ENCODE measurements at regions not wholly inside any gene's neighbourhood (a gene's known extent, or its start where the extent isn't known, plus 50 kb on each side); places are given as distances from the start of the nearest gene placed in this dataset.
A peak's percentile ranks its signal among the peaks of the same experiment; 100 is the strongest.

DNA sequence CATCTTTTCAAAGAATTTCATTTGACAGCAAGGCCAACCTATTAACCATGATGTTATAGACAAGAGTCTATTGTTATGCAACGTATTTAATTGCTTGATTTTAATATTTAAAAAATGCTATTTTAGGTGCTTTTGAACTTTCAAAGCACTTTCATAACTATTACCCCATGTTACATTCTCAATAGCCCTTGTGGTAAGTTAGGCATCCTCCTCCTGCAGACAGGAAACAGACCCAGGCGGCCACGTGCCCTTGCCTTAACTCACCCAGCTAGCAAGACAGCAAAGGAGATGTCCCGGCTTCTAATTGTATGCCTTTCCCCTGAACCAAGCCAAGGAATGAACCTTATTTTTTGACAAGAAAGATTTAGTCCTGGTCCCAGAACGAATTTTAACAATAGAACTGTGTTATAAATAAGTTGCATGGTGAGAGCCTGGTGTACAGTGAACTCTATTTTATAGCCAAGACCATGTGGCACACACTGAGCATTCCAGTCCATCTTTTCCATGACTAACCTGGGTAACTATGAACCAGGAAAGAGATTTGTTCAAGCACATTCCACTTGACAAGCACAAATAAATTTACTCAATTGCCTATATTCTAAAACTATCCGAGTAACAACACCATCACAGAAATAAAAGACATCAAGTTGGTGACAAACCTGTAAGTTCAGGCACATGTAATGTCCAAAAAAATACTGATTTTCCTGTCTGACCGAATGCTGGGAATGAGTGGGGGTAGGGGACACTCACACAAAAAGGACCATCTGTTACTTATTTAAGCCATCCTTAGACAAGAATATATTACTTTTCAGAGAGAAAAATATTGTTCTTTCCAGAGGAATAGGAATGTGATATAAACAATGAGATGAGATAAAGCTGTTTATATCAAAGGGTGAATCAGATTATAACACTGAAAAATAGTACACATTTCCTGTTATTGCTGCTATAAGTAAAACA is 163.0 kb downstream of the EFNB2 start:
- intact Hi-C loops (cut with DNase I), result loop anchor here in 1 of 2 donors (5.0 kb wide), 3 partner anchors 100 to 545 kb away; no protein-coding TSS in a partner anchor
- Histone ChIP-seq H3K27ac (ENCODE audit: low read depth in 1 of 2, low read length in 2 of 2) (peak overlapping the region in 1 of 2 donors; percentile 68), H3K4me3 (ENCODE audit: low read length in 2 of 2) (no peak overlapping the region)

GRCh38 chr13:106371024-106371423 is 164.4 kb downstream of the EFNB2 start:
- no peaks in the 10 kb centered on the region for H3K9me3 ChIP-seq (ENCODE audit: control insufficient read depth, low read length)
- intact Hi-C loops (cut with DNase I), result loop anchor here in 1 of 2 donors (5.0 kb wide), 3 partner anchors 101 to 546 kb away; no protein-coding TSS in a partner anchor
- no peaks in the 10 kb centered on the region for H3K27me3 ChIP-seq (ENCODE audit: control insufficient read depth in 1 of 2, insufficient read depth in 2 of 2, low read length in 1 of 2)
- WGBS, 2 donors, result 97% methylated on average over 5 of the region's 5 CpGs
- no peak for ATAC-seq (ENCODE audit: low FRiP score)
- peaks cover 0 to 3% of the 10 kb centered on the region in 2 donors for H3K4me1 ChIP-seq (ENCODE audit: control insufficient read depth in 1 of 2, insufficient read depth in 2 of 2, low read length in 2 of 2)
- H3K36me3 ChIP-seq (ENCODE audit: control insufficient read depth in 1 of 2, insufficient read depth in 2 of 2, low read length in 1 of 2), result no peaks in the 10 kb centered on the region
- no peak overlapping the region for H3K4me3 ChIP-seq (ENCODE audit: low read length in 2 of 2)
- DNase-seq, result no peak
- no peak overlapping the region for H3K27ac ChIP-seq (ENCODE audit: low read depth in 1 of 2, low read length in 2 of 2)

More for the DNA sequence above, 163.0 kb downstream of the EFNB2 start:
- Histone ChIP-seq H3K4me1 (ENCODE audit: control insufficient read depth in 1 of 2, insufficient read depth in 2 of 2, low read length in 2 of 2) (peaks cover 0 to 3% of the 10 kb centered on the region in 2 donors), H3K27me3 (ENCODE audit: control insufficient read depth in 1 of 2, insufficient read depth in 2 of 2, low read length in 1 of 2) (no peaks in the 10 kb centered on the region), H3K9me3 (ENCODE audit: control insufficient read depth, low read length) (no peaks in the 10 kb centered on the region), H3K36me3 (ENCODE audit: control insufficient read depth in 1 of 2, insufficient read depth in 2 of 2, low read length in 1 of 2) (no peaks in the 10 kb centered on the region)
- 11% methylated on average over 7 of the region's 7 CpGs for WGBS, 2 donors
- ATAC-seq (ENCODE audit: low FRiP score), result no peak
- no peak for DNase-seq

- peaks cover 0 to 3% of the 10 kb centered on the region in 2 donors for H3K4me1 ChIP-seq (ENCODE audit: control insufficient read depth in 1 of 2, insufficient read depth in 2 of 2, low read length in 2 of 2)
Measured at GRCh38 chr13:106369858-106370257, 165.6 kb downstream of the EFNB2 start.

GRCh38 chr13:106369091-106369490 is 166.4 kb downstream of the EFNB2 start:
- DNase-seq (no peak), ATAC-seq (ENCODE audit: low FRiP score) (no peak)
- no peak overlapping the region for H3K27ac ChIP-seq (ENCODE audit: low read depth in 1 of 2, low read length in 2 of 2)
- WGBS, 2 donors, result 68 to 69% methylated on average over 6 of the region's 6 CpGs
- intact Hi-C loops (cut with DNase I), result no loop called here
- H3K4me1 ChIP-seq (ENCODE audit: control insufficient read depth in 1 of 2, insufficient read depth in 2 of 2, low read length in 2 of 2), result peaks cover 0 to 2% of the 10 kb centered on the region in 2 donors
- H3K9me3 ChIP-seq (ENCODE audit: control insufficient read depth, low read length), result peaks cover 1% of the 10 kb centered on the region
- H3K27me3 ChIP-seq (ENCODE audit: control insufficient read depth in 1 of 2, insufficient read depth in 2 of 2, low read length in 1 of 2), result no peaks in the 10 kb centered on the region
- no peak overlapping the region for H3K4me3 ChIP-seq (ENCODE audit: low read length in 2 of 2)
- H3K36me3 ChIP-seq (ENCODE audit: control insufficient read depth in 1 of 2, insufficient read depth in 2 of 2, low read length in 1 of 2), result no peaks in the 10 kb centered on the region

More at GRCh38 chr13:106369858-106370257, 165.6 kb downstream of the EFNB2 start:
- no peaks in the 10 kb centered on the region for H3K36me3 ChIP-seq (ENCODE audit: control insufficient read depth in 1 of 2, insufficient read depth in 2 of 2, low read length in 1 of 2)
- H3K27me3 ChIP-seq (ENCODE audit: control insufficient read depth in 1 of 2, insufficient read depth in 2 of 2, low read length in 1 of 2), result no peaks in the 10 kb centered on the region
- DNase-seq, result no peak
- no peak overlapping the region for H3K27ac ChIP-seq (ENCODE audit: low read depth in 1 of 2, low read length in 2 of 2)
- WGBS, 2 donors, result 88 to 90% methylated on average over 2 of the region's 2 CpGs
- intact Hi-C loops (cut with DNase I), result loop anchor here in 1 of 2 donors (5.0 kb wide), 3 partner anchors 102 to 547 kb away; no protein-coding TSS in a partner anchor
- ATAC-seq (ENCODE audit: low FRiP score), result no peak
- no peaks in the 10 kb centered on the region for H3K9me3 ChIP-seq (ENCODE audit: control insufficient read depth, low read length)
- no peak overlapping the region for H3K4me3 ChIP-seq (ENCODE audit: low read length in 2 of 2)

GRCh38 chr13:106367361-106367971 is 168.0 kb downstream of the EFNB2 start:
- Histone ChIP-seq H3K9me3 (ENCODE audit: control insufficient read depth, low read length) (peaks cover 1% of the 10 kb centered on the region), H3K4me3 (ENCODE audit: low read length in 2 of 2) (no peak overlapping the region), H3K27ac (ENCODE audit: low read depth in 1 of 2, low read length in 2 of 2) (no peak overlapping the region), H3K27me3 (ENCODE audit: control insufficient read depth in 1 of 2, insufficient read depth in 2 of 2, low read length in 1 of 2) (no peaks in the 10 kb centered on the region), H3K4me1 (ENCODE audit: control insufficient read depth in 1 of 2, insufficient read depth in 2 of 2, low read length in 2 of 2) (no peaks in the 10 kb centered on the region), H3K36me3 (ENCODE audit: control insufficient read depth in 1 of 2, insufficient read depth in 2 of 2, low read length in 1 of 2) (no peaks in the 10 kb centered on the region)
- DNase-seq (no peak), ATAC-seq (ENCODE audit: low FRiP score) (no peak)
- intact Hi-C loops (cut with DNase I), result no loop called here
- 51 to 53% methylated on average over 3 of the region's 3 CpGs for WGBS, 2 donors

GRCh38 chr13:106362707-106363106 is 172.8 kb downstream of the EFNB2 start:
- ATAC-seq (ENCODE audit: low FRiP score), result no peak
- 90 to 92% methylated on average over 5 of the region's 5 CpGs for WGBS, 2 donors
- no peaks in the 10 kb centered on the region for H3K36me3 ChIP-seq (ENCODE audit: control insufficient read depth in 1 of 2, insufficient read depth in 2 of 2, low read length in 1 of 2)
- no peaks in the 10 kb centered on the region for H3K4me1 ChIP-seq (ENCODE audit: control insufficient read depth in 1 of 2, insufficient read depth in 2 of 2, low read length in 2 of 2)
- H3K9me3 ChIP-seq (ENCODE audit: control insufficient read depth, low read length), result peaks cover 1% of the 10 kb centered on the region
- H3K27me3 ChIP-seq (ENCODE audit: control insufficient read depth in 1 of 2, insufficient read depth in 2 of 2, low read length in 1 of 2), result no peaks in the 10 kb centered on the region
- H3K4me3 ChIP-seq (ENCODE audit: low read length in 2 of 2), result no peak overlapping the region
- intact Hi-C loops (cut with DNase I), result no loop called here
- DNase-seq, result no peak
- H3K27ac ChIP-seq (ENCODE audit: low read depth in 1 of 2, low read length in 2 of 2), result no peak overlapping the region

- intact Hi-C loops (cut with DNase I), result no loop called here
- Histone ChIP-seq H3K9me3 (ENCODE audit: control insufficient read depth, low read length) (peaks cover 1% of the 10 kb centered on the region), H3K36me3 (ENCODE audit: control insufficient read depth in 1 of 2, insufficient read depth in 2 of 2, low read length in 1 of 2) (no peaks in the 10 kb centered on the region), H3K4me3 (ENCODE audit: low read length in 2 of 2) (no peak overlapping the region), H3K27ac (ENCODE audit: low read depth in 1 of 2, low read length in 2 of 2) (no peak overlapping the region), H3K4me1 (ENCODE audit: control insufficient read depth in 1 of 2, insufficient read depth in 2 of 2, low read length in 2 of 2) (no peaks in the 10 kb centered on the region), H3K27me3 (ENCODE audit: control insufficient read depth in 1 of 2, insufficient read depth in 2 of 2, low read length in 1 of 2) (no peaks in the 10 kb centered on the region)
- DNase-seq, result no peak
- ATAC-seq (ENCODE audit: low FRiP score), result no peak
- 83 to 84% methylated on average over 2 of the region's 2 CpGs for WGBS, 2 donors
Measured at GRCh38 chr13:106361621-106362020, 173.8 kb downstream of the EFNB2 start.

DNA sequence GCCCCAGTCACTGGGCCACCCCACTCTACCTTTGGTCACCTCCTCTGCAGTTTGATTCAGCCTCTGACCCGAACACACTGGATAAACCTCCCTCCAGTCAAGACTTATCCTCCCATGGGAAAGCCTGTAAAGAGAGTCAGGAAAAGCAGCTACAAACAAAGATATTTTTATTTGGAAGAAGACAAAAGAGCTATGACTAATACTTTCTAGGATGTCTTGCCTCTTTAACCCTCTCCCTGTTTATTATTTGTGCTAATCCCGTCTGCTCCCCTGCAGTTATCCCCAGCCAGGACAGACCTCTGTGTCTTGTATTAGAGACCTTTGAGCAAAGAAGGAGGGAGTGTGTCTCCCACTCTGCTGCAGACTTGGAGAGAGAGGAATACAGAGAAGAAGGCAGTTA is 178.3 kb downstream of the EFNB2 start:
- Histone ChIP-seq H3K4me3 (ENCODE audit: low read length in 2 of 2) (no peak overlapping the region), H3K27me3 (ENCODE audit: control insufficient read depth in 1 of 2, insufficient read depth in 2 of 2, low read length in 1 of 2) (no peaks in the 10 kb centered on the region), H3K4me1 (ENCODE audit: control insufficient read depth in 1 of 2, insufficient read depth in 2 of 2, low read length in 2 of 2) (no peaks in the 10 kb centered on the region), H3K36me3 (ENCODE audit: control insufficient read depth in 1 of 2, insufficient read depth in 2 of 2, low read length in 1 of 2) (no peaks in the 10 kb centered on the region), H3K27ac (ENCODE audit: low read depth in 1 of 2, low read length in 2 of 2) (no peak overlapping the region), H3K9me3 (ENCODE audit: control insufficient read depth, low read length) (no peaks in the 10 kb centered on the region)
- intact Hi-C loops (cut with DNase I), result no loop called here
- 38 to 43% methylated on average over 2 of the region's 2 CpGs for WGBS, 2 donors
- no peak for ATAC-seq (ENCODE audit: low FRiP score)
- no peak for DNase-seq

All from aorta (tissue), 5 donors.